IMR-90 (cell line): ENCODE measurements at regions not wholly inside any gene's neighbourhood (a gene's known extent, or its start where the extent isn't known, plus 50 kb on each side); places are given as distances from the start of the nearest gene placed in this dataset.

Experiments used
- ATAC-seq: fragments of 200-7000 bp; cut with Tn5 transposase; 2 replicates; pipeline ENCODE4 v1.9.1; 2020; ENCODE audit warnings: low read depth, mild to moderate bottlenecking, moderate library complexity
- BruUV-seq: library from RNA; stranded (reverse); fragments of 400-500 nt; replicated peaks from 2 replicates; lab custom pipeline; 2021; lab: Mats Ljungman, UMichigan
- CTCF ChIA-PET: fragments of 300-600 bp; formaldehyde crosslinking; extraction: SDS; loops from one replicate; lab custom pipeline; 2021; ENCODE audit warnings: antibody characterized with exemption; lab: Yijun Ruan, JAX
- POLR2A ChIA-PET: fragments of 300-600 bp; sonication (Branson Sonifier 250); formaldehyde crosslinking; loops from one replicate; lab custom pipeline; 2022; ENCODE audit warnings: antibody characterized with exemption; ENCODE audit not compliant: unreplicated experiment; lab: Charles Lee
- DNase-seq: peaks from one replicate; pipeline ENCODE4 v3.0.0; 2013
- H2AFZ ChIP-seq: replicated peaks from 2 replicates; pipeline ENCODE3; 2013; ENCODE audit warnings: low read length, mild to moderate bottlenecking; ENCODE audit not compliant: poor library complexity
- H2AK5ac ChIP-seq: 2 replicates; pipeline ENCODE4 v1.6.1; 2013; ENCODE audit warnings: low read depth, low read length, inconsistent platforms
- H2AK9ac ChIP-seq: replicated peaks from 2 replicates; pipeline ENCODE3; 2013; ENCODE audit warnings: mild to moderate bottlenecking, low read depth, low read length, moderate library complexity; ENCODE audit not compliant: poor library complexity
- H2BK120ac ChIP-seq: 2 replicates; pipeline ENCODE4 v1.6.1; 2013; ENCODE audit warnings: low read depth, low read length, inconsistent platforms
- H2BK15ac ChIP-seq: 3 replicates; pipeline ENCODE4 v1.6.1; 2013; ENCODE audit warnings: low read depth, low read length, inconsistent platforms
- H2BK20ac ChIP-seq: 2 replicates; pipeline ENCODE4 v1.6.1; 2013; ENCODE audit warnings: low read depth, mild to moderate bottlenecking, inconsistent platforms, low read length, moderate library complexity
- H2BK5ac ChIP-seq: 2 replicates; pipeline ENCODE4 v1.6.1; 2013; ENCODE audit warnings: mild to moderate bottlenecking, low read depth, low read length, inconsistent platforms; ENCODE audit not compliant: poor library complexity, severe bottlenecking
- H3K14ac ChIP-seq: replicated peaks from 2 replicates; pipeline ENCODE4 v1.6.1; 2013; ENCODE audit warnings: low read depth, low read length, inconsistent platforms
- H3K18ac ChIP-seq: 2 replicates; pipeline ENCODE4 v1.6.1; 2013; ENCODE audit warnings: low read depth, low read length, control low read depth
- H3K23ac ChIP-seq: 2 replicates; pipeline ENCODE4 v1.6.1; 2013; ENCODE audit warnings: low read depth, low read length, inconsistent platforms
- H3K27ac ChIP-seq: 2 replicates; pipeline ENCODE4 v1.5.1; 2013; ENCODE audit warnings: mild to moderate bottlenecking, control low read depth, low read length; ENCODE audit not compliant: insufficient read depth
- H3K27me3 ChIP-seq: 2 replicates; pipeline ENCODE4 v1.6.1; 2013; ENCODE audit warnings: low read length; ENCODE audit not compliant: control insufficient read depth, insufficient read depth
- H3K36me3 ChIP-seq: 2 replicates; pipeline ENCODE4 v1.6.1; 2013; ENCODE audit warnings: low read length, mixed read lengths; ENCODE audit not compliant: control insufficient read depth, insufficient read depth
- H3K4ac ChIP-seq: 2 replicates; pipeline ENCODE4 v1.6.1; 2013; ENCODE audit warnings: low read depth, low read length, inconsistent platforms
- H3K4me1 ChIP-seq: 2 replicates; pipeline ENCODE4 v1.6.1; 2013; ENCODE audit warnings: low read length, mixed read lengths; ENCODE audit not compliant: control insufficient read depth, insufficient read depth
- H3K4me2 ChIP-seq: 2 replicates; pipeline ENCODE4 v1.6.1; 2013; ENCODE audit warnings: low read depth, mild to moderate bottlenecking, control low read depth, low read length, moderate library complexity
- H3K4me3 ChIP-seq: 2 replicates; pipeline ENCODE4 v1.5.1; 2013; ENCODE audit warnings: low read depth, mild to moderate bottlenecking, control low read depth, low read length, moderate library complexity; ENCODE audit not compliant: insufficient read depth
- H3K56ac ChIP-seq: 2 replicates; pipeline ENCODE4 v1.6.1; 2013; ENCODE audit warnings: low read length, inconsistent platforms; ENCODE audit not compliant: insufficient read depth; ENCODE audit errors: extremely low read depth
- H3K79me1 ChIP-seq, 2 experiments: 2 replicates each; pipeline ENCODE4 v1.6.1; 2013; ENCODE audit warnings: low read length in 2 of 2, inconsistent platforms in 1 of 2, low read depth in 1 of 2
- H3K9ac ChIP-seq: 2 replicates; pipeline ENCODE4 v1.6.1; 2013; ENCODE audit warnings: low read depth, low read length, control low read depth
- H3K9me1 ChIP-seq: 2 replicates; pipeline ENCODE4 v1.6.1; 2013; ENCODE audit warnings: low read length, inconsistent platforms; ENCODE audit not compliant: insufficient read depth
- H3K9me3 ChIP-seq: 2 replicates; pipeline ENCODE4 v1.6.1; 2013; ENCODE audit warnings: low read length; ENCODE audit not compliant: control insufficient read depth, insufficient read depth
- H4K20me1 ChIP-seq: 2 replicates; pipeline ENCODE4 v1.6.1; 2013; ENCODE audit warnings: low read length, inconsistent platforms; ENCODE audit not compliant: insufficient read depth
- H4K5ac ChIP-seq: 2 replicates; pipeline ENCODE4 v1.6.1; 2013; ENCODE audit warnings: mild to moderate bottlenecking, low read depth, low read length, control low read depth
- H4K8ac ChIP-seq, 2 experiments: 2 replicates each; pipeline ENCODE4 v1.6.1; 2013; ENCODE audit warnings: low read depth in 2 of 2, low read length in 2 of 2, control low read depth in 1 of 2, inconsistent platforms in 1 of 2
- H4K91ac ChIP-seq: 2 replicates; pipeline ENCODE4 v1.6.1; 2013; ENCODE audit warnings: low read depth, low read length, inconsistent platforms; ENCODE audit not compliant: insufficient read depth
- NFE2L2 ChIP-seq: fragments of 150-350 bp; IDR thresholded peaks from 2 replicates; pipeline ENCODE4 v1.6.1; 2016; ENCODE audit warnings: low read depth, mild to moderate bottlenecking, low read length
- WGBS, 2 experiments: methylation state at CpG; one replicate each; pipeline versions ENCODE4 v1.1.5 to v1.1.7; 2013; ENCODE audit warnings: missing lambda C conversion rate in 2 of 2; ENCODE audit not compliant: insufficient read length in 1 of 2; ENCODE audit errors: extremely low coverage in 2 of 2; 5-methylcytosine and 5-hydroxymethylcytosine counted together
- dilution Hi-C: fragments of 300-500 bp; cut with HindIII; formaldehyde crosslinking; loops from one replicate; pipeline ENCODE4 v1.14.3; 2018; ENCODE audit warnings: low sequenced_read_pairs; ENCODE audit not compliant: unreplicated experiment
- in situ Hi-C: fragments of 300-500 bp; cut with MboI; formaldehyde crosslinking; loops from 3 replicates; pipeline ENCODE4 v1.14.3; 2019; ENCODE audit warnings: low sequenced_read_pairs, inconsistent platforms, mixed read lengths
- intact Hi-C: fragments of 100-400 bp; cut with micrococcal nuclease; formaldehyde crosslinking; loops from 2 replicates; pipeline ENCODE4 v1.10.0; 2022

- no peak for TF ChIP-seq NFE2L2
- Histone ChIP-seq H3K14ac (no peak overlapping the region), H3K9ac (no peak overlapping the region), H2AFZ (no peak overlapping the region), H3K4me1 (no peaks in the 10 kb centered on the region), H3K4me3 (no peak overlapping the region), H4K20me1 (no peaks in the 10 kb centered on the region), H3K4ac (no peak overlapping the region), H2AK9ac (no peak overlapping the region), H3K27ac (no peak overlapping the region), H4K91ac (no peak overlapping the region), H4K5ac (no peak overlapping the region), H3K9me3 (no peaks in the 10 kb centered on the region), H3K79me1 (no peaks in the 10 kb centered on the region), H3K23ac (no peak overlapping the region), H3K4me2 (no peak overlapping the region), H3K9me1 (no peaks in the 10 kb centered on the region), H2BK5ac (no peak overlapping the region), H2BK120ac (no peak overlapping the region), H2BK20ac (no peak overlapping the region), H4K8ac (no peak overlapping the region), H3K36me3 (no peaks in the 10 kb centered on the region), H3K18ac (no peak overlapping the region), H3K56ac (no peak overlapping the region), H2BK15ac (no peak overlapping the region), H3K27me3 (peaks cover 2% of the 10 kb centered on the region), H2AK5ac (no peak overlapping the region)
- WGBS, 2 experiments = no CpG with 5 or more reads among the region's 3 CpGs
- dilution Hi-C loops = no loop called here
- ATAC-seq = no peak
- ChIA-PET POLR2A (no interaction called here), CTCF (no interaction called here)
- DNase-seq = no peak
- in situ Hi-C loops = no loop called here
- intact Hi-C loops = loop anchor here (10.0 kb wide), 1 partner anchor 144 kb away; no protein-coding TSS in a partner anchor
- no TSS peak for BruUV-seq
Measured at GRCh38 chr5:74490814-74491213, 149.7 kb downstream of the ENC1 start.
